ENCODE measurements at regions not wholly inside any gene's neighbourhood (a gene's known extent, or its start where the extent isn't known, plus 50 kb on each side); places are given as distances from the start of the nearest gene placed in this dataset.

DNA sequence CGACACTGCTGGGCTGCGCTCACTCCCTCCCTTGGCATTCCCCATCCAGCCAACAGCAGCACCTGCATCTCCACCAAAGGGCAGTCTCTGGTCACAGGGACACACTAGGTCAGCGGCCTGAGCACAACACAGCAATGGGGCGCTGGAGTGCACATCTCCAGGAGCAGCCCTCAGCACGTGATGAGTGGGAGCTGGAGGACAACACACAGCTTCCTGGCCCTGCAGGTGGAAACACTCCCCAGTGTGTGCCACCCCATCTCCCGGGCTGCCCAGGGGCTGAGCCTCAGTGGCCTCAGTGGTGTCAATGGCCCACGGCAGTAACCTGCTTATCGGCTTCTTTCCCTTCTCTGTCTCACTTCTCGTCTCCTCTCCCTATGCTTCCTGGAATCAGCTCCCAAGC lies 96.8 kb upstream of the VSTM2B start:
- no peak overlapping the region for H3K27ac ChIP-seq
- H3K27me3 ChIP-seq, result peaks cover 60% of the 10 kb centered on the region
- ATAC-seq, result no peak
- 88% methylated on average over 3 of the region's 9 CpGs; no CpG with 5 or more reads in 1 of the 2 donors for WGBS, 2 donors (ENCODE audit: low coverage in 1 of 2)
- no peak overlapping the region for H3K4me3 ChIP-seq
- H3K9me3 ChIP-seq, result peaks cover 0 to 8% (median 0%) of the 10 kb centered on the region in 3 donors
- H3K36me3 ChIP-seq, result no peaks in the 10 kb centered on the region
- TF ChIP-seq EP300 (IDR thresholded peaks at IDR 0.05) (no peak), POLR2A (IDR thresholded peaks at IDR 0.05) (no peak), POLR2AphosphoS5 (IDR thresholded peaks at IDR 0.05) (no peak)
- TF ChIP-seq, protein P1, sequence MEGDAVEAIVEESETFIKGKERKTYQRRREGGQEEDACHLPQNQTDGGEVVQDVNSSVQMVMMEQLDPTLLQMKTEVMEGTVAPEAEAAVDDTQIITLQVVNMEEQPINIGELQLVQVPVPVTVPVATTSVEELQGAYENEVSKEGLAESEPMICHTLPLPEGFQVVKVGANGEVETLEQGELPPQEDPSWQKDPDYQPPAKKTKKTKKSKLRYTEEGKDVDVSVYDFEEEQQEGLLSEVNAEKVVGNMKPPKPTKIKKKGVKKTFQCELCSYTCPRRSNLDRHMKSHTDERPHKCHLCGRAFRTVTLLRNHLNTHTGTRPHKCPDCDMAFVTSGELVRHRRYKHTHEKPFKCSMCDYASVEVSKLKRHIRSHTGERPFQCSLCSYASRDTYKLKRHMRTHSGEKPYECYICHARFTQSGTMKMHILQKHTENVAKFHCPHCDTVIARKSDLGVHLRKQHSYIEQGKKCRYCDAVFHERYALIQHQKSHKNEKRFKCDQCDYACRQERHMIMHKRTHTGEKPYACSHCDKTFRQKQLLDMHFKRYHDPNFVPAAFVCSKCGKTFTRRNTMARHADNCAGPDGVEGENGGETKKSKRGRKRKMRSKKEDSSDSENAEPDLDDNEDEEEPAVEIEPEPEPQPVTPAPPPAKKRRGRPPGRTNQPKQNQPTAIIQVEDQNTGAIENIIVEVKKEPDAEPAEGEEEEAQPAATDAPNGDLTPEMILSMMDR (IDR thresholded peaks at IDR 0.05), result no peak
- H3K4me1 ChIP-seq, result no peaks in the 10 kb centered on the region

DNA sequence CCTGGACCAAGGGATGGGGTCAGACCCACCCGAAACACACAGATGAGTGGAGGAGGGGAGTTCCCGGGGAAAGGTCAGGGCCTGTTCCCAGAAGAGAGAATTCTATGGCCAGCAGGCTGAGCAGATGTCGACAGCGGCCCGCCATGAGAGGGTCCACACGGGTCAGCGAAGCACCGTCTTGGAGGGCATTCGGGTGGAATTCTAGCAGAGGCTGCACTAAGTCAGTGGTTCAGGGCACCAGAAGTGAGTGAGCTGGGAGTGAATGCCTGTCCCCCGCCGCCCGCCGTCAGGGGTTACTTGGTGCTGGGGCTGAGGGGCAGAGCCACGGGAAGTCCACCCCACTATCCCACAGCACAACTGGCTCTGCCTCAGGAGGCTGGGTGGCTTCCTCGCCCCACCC lies 96.2 kb upstream of the VSTM2B start:
- Histone ChIP-seq H3K4me1 (no peaks in the 10 kb centered on the region), H3K4me3 (no peak overlapping the region), H3K9me3 (peaks cover 0 to 6% (median 0%) of the 10 kb centered on the region in 3 donors), H3K27me3 (peaks cover 61% of the 10 kb centered on the region), H3K36me3 (no peaks in the 10 kb centered on the region), H3K27ac (no peak overlapping the region)
- 79% methylated on average over 8 of the region's 15 CpGs; no CpG with 5 or more reads in 1 of the 2 donors for WGBS, 2 donors (ENCODE audit: low coverage in 1 of 2)
- ATAC-seq, result no peak
- TF ChIP-seq POLR2A (IDR thresholded peaks at IDR 0.05), result no peak
- no peak for TF ChIP-seq POLR2AphosphoS5 (IDR thresholded peaks at IDR 0.05)
- TF ChIP-seq, protein P1 (IDR thresholded peaks at IDR 0.05), result no peak
- no peak for TF ChIP-seq EP300 (IDR thresholded peaks at IDR 0.05)

DNA sequence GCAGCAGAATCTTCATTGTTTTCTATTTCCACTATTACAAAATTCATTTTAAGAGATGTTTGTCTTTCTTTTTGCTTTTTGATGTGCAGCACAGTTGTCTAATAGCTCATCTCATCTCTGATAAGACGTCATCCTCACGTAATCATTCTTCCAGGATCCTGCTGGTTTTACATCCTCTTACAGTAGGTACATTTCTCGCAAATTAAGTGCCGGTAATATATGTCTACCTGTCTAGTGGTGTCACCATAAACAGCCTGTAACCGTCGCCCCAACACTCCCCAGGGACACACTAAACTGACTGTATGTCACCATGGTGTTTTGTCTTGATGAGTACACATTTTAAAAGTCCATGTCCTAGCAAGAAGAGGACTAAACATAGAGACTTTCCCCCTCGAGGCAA lies 94.5 kb upstream of the VSTM2B start:
- H3K36me3 ChIP-seq, result no peaks in the 10 kb centered on the region
- WGBS, 2 donors (ENCODE audit: low coverage in 1 of 2), result 54 to 61% methylated on average over 5 to 6 of the region's 7 CpGs
- no peaks in the 10 kb centered on the region for H3K9me3 ChIP-seq
- TF ChIP-seq, protein P1 (IDR thresholded peaks at IDR 0.05), result no peak
- TF ChIP-seq POLR2AphosphoS5 (IDR thresholded peaks at IDR 0.05) (no peak), EP300 (IDR thresholded peaks at IDR 0.05) (no peak), POLR2A (IDR thresholded peaks at IDR 0.05) (no peak)
- ATAC-seq, result no peak
- no peaks in the 10 kb centered on the region for H3K4me1 ChIP-seq
- H3K4me3 ChIP-seq, result no peak overlapping the region
- H3K27me3 ChIP-seq, result peaks cover 44% of the 10 kb centered on the region
- H3K27ac ChIP-seq, result no peak overlapping the region

DNA sequence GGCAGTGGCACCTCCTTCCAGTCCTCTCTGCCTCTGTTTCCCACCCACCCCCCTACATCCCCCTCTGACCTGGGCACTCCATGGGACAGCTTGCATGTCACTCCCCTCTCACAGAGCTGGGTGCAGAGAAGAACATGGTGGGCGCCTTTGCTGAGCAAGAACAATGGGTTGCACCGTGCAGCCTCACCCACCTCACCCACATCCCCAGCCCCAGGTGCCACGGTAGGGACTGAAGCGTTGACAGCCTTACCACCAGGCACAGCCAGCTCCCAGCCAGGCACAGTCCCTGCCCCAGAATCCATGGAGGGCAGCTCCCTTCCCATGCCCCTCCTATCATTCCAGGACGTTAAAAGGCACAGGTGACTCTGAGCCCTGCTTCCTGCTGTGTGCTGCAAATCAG lies 93.1 kb upstream of the VSTM2B start:
- TF ChIP-seq, protein P1 (IDR thresholded peaks at IDR 0.05), result no peak
- TF ChIP-seq POLR2A (IDR thresholded peaks at IDR 0.05) (no peak), POLR2AphosphoS5 (IDR thresholded peaks at IDR 0.05) (no peak), EP300 (IDR thresholded peaks at IDR 0.05) (no peak)
- H3K27ac ChIP-seq, result no peak overlapping the region
- H3K9me3 ChIP-seq, result no peaks in the 10 kb centered on the region
- no peak overlapping the region for H3K4me3 ChIP-seq
- no CpG with 5 or more reads among the region's 5 CpGs for WGBS, 2 donors (ENCODE audit: low coverage in 1 of 2)
- no peak for ATAC-seq
- H3K36me3 ChIP-seq, result no peaks in the 10 kb centered on the region
- peaks cover 44% of the 10 kb centered on the region for H3K27me3 ChIP-seq
- H3K4me1 ChIP-seq, result no peaks in the 10 kb centered on the region

DNA sequence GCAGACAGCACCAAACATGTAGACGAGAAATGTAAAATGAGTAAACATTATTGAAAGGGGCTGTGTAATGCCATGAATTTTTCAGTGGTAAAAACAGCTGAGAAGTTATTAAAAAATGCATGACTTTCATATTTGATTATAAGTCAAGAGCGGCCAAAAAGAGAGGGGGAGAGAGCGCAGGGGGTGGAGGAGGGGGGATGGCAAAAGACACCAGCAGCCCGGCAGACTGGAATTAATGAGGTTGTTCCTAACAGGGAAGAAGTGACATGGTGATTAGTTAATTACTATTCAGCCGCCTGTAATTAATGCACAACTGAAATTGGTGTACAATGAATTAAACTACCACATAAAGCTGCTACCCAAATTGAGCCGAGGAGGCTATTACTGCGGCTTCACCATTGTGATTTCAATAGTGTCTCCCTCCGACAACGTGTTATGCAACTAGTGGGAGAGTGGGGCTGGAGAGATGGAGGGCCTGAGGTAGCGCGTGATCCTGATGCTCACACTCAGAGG lies 89.1 kb upstream of the VSTM2B start:
- H3K4me1 ChIP-seq, result no peaks in the 10 kb centered on the region
- whole genome bisulfite sequencing, 2 donors (ENCODE audit: low coverage in 1 of 2), result 80 to 83% methylated on average over 3 to 11 of the region's 11 CpGs
- no peaks in the 10 kb centered on the region for H3K36me3 ChIP-seq

More for the DNA sequence above, 89.1 kb upstream of the VSTM2B start:
- no peak overlapping the region for H3K27ac ChIP-seq
- ATAC-seq, result no peak
- H3K4me3 ChIP-seq, result no peak overlapping the region
- H3K9me3 ChIP-seq, result peaks cover 0 to 27% (median 0%) of the 10 kb centered on the region in 3 donors
- no peak for TF ChIP-seq EP300 (IDR thresholded peaks at IDR 0.05)
- TF ChIP-seq, protein P1 (IDR thresholded peaks at IDR 0.05), result no peak
- no peak for TF ChIP-seq POLR2AphosphoS5 (IDR thresholded peaks at IDR 0.05)
- TF ChIP-seq POLR2A (IDR thresholded peaks at IDR 0.05), result no peak
- peaks cover 40% of the 10 kb centered on the region for H3K27me3 ChIP-seq
